ENCODE measurements at regions not wholly inside any gene's neighbourhood (a gene's known extent, or its start where the extent isn't known, plus 50 kb on each side); places are given as distances from the start of the nearest gene placed in this dataset.

DNA sequence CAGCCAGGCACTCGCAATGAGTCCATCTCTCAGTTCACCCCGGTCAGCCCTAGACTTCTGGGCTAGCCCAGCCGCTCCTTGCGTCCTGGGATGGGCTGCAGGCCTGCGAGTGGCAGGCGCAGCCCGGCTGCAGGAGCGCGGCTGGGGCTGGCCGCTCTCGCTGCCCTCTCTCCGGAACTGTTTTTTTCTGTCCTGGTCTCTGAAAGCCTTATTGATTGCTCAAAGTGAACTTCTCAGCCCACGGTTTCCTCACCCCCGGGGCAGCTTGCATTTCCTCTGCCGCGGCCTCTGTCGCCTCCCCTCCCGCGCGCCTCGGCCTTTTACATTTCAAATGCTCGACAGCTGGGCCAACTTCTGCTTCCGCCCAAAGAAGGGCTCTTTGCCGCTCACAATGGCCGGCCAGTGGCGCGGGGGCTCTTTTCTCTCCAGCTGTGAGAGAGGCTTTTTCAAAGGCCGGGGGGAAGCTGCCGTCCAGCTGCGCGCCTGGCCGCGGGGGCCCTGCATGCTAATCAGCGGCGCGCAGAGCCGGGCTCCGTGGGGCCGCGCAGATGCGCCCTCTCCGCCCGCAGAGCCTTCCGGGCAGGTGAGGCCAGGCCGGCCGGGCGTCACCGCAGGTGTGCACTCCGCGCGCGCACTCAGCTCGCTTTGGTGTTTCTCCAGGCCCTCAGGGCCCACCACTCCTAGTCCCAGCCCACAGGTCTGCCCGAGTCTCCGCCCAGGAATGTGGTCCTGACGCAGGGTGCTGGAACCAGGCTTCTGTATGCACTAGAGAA lies 513.8 kb downstream of the RNF144A start (continued):
- TF ChIP-seq, protein P1, sequence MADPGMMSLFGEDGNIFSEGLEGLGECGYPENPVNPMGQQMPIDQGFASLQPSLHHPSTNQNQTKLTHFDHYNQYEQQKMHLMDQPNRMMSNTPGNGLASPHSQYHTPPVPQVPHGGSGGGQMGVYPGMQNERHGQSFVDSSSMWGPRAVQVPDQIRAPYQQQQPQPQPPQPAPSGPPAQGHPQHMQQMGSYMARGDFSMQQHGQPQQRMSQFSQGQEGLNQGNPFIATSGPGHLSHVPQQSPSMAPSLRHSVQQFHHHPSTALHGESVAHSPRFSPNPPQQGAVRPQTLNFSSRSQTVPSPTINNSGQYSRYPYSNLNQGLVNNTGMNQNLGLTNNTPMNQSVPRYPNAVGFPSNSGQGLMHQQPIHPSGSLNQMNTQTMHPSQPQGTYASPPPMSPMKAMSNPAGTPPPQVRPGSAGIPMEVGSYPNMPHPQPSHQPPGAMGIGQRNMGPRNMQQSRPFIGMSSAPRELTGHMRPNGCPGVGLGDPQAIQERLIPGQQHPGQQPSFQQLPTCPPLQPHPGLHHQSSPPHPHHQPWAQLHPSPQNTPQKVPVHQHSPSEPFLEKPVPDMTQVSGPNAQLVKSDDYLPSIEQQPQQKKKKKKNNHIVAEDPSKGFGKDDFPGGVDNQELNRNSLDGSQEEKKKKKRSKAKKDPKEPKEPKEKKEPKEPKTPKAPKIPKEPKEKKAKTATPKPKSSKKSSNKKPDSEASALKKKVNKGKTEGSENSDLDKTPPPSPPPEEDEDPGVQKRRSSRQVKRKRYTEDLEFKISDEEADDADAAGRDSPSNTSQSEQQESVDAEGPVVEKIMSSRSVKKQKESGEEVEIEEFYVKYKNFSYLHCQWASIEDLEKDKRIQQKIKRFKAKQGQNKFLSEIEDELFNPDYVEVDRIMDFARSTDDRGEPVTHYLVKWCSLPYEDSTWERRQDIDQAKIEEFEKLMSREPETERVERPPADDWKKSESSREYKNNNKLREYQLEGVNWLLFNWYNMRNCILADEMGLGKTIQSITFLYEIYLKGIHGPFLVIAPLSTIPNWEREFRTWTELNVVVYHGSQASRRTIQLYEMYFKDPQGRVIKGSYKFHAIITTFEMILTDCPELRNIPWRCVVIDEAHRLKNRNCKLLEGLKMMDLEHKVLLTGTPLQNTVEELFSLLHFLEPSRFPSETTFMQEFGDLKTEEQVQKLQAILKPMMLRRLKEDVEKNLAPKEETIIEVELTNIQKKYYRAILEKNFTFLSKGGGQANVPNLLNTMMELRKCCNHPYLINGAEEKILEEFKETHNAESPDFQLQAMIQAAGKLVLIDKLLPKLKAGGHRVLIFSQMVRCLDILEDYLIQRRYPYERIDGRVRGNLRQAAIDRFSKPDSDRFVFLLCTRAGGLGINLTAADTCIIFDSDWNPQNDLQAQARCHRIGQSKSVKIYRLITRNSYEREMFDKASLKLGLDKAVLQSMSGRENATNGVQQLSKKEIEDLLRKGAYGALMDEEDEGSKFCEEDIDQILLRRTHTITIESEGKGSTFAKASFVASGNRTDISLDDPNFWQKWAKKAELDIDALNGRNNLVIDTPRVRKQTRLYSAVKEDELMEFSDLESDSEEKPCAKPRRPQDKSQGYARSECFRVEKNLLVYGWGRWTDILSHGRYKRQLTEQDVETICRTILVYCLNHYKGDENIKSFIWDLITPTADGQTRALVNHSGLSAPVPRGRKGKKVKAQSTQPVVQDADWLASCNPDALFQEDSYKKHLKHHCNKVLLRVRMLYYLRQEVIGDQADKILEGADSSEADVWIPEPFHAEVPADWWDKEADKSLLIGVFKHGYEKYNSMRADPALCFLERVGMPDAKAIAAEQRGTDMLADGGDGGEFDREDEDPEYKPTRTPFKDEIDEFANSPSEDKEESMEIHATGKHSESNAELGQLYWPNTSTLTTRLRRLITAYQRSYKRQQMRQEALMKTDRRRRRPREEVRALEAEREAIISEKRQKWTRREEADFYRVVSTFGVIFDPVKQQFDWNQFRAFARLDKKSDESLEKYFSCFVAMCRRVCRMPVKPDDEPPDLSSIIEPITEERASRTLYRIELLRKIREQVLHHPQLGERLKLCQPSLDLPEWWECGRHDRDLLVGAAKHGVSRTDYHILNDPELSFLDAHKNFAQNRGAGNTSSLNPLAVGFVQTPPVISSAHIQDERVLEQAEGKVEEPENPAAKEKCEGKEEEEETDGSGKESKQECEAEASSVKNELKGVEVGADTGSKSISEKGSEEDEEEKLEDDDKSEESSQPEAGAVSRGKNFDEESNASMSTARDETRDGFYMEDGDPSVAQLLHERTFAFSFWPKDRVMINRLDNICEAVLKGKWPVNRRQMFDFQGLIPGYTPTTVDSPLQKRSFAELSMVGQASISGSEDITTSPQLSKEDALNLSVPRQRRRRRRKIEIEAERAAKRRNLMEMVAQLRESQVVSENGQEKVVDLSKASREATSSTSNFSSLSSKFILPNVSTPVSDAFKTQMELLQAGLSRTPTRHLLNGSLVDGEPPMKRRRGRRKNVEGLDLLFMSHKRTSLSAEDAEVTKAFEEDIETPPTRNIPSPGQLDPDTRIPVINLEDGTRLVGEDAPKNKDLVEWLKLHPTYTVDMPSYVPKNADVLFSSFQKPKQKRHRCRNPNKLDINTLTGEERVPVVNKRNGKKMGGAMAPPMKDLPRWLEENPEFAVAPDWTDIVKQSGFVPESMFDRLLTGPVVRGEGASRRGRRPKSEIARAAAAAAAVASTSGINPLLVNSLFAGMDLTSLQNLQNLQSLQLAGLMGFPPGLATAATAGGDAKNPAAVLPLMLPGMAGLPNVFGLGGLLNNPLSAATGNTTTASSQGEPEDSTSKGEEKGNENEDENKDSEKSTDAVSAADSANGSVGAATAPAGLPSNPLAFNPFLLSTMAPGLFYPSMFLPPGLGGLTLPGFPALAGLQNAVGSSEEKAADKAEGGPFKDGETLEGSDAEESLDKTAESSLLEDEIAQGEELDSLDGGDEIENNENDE (IDR thresholded peaks at IDR 0.05; ENCODE audit: low read depth, low read length), result no peak
- TF ChIP-seq ETS2 (tag; IDR thresholded peaks at IDR 0.05; ENCODE audit: borderline replicate concordance, poor library complexity, severe bottlenecking), result no peak
- TF ChIP-seq PHF21A (IDR thresholded peaks at IDR 0.05; ENCODE audit: borderline replicate concordance, low read depth), result no peak
- TF ChIP-seq, protein P2, sequence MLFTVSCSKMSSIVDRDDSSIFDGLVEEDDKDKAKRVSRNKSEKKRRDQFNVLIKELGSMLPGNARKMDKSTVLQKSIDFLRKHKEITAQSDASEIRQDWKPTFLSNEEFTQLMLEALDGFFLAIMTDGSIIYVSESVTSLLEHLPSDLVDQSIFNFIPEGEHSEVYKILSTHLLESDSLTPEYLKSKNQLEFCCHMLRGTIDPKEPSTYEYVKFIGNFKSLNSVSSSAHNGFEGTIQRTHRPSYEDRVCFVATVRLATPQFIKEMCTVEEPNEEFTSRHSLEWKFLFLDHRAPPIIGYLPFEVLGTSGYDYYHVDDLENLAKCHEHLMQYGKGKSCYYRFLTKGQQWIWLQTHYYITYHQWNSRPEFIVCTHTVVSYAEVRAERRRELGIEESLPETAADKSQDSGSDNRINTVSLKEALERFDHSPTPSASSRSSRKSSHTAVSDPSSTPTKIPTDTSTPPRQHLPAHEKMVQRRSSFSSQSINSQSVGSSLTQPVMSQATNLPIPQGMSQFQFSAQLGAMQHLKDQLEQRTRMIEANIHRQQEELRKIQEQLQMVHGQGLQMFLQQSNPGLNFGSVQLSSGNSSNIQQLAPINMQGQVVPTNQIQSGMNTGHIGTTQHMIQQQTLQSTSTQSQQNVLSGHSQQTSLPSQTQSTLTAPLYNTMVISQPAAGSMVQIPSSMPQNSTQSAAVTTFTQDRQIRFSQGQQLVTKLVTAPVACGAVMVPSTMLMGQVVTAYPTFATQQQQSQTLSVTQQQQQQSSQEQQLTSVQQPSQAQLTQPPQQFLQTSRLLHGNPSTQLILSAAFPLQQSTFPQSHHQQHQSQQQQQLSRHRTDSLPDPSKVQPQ (CRISPR knock-in tag; IDR thresholded peaks at IDR 0.05; ENCODE audit: borderline replicate concordance), result no peak
- TF ChIP-seq HOXB6 (CRISPR knock-in tag; IDR thresholded peaks at IDR 0.05; ENCODE audit: borderline replicate concordance), result no peak

Data from K562 (cell line).